IMR-90 (cell line): ENCODE measurements at regions not wholly inside any gene's neighbourhood (a gene's known extent, or its start where the extent isn't known, plus 50 kb on each side); places are given as distances from the start of the nearest gene placed in this dataset.

Experiments
- ATAC-seq: fragments of 200-7000 bp; cut with Tn5 transposase; 2 replicates; pipeline ENCODE4 v1.9.1; 2020; ENCODE audit warnings: low read depth, mild to moderate bottlenecking, moderate library complexity
- BruUV-seq: library from RNA; stranded (reverse); fragments of 400-500 nt; replicated peaks from 2 replicates; lab custom pipeline; 2021; lab: Mats Ljungman, UMichigan
- CTCF ChIA-PET: fragments of 300-600 bp; formaldehyde crosslinking; extraction: SDS; loops from one replicate; lab custom pipeline; 2021; ENCODE audit warnings: antibody characterized with exemption; lab: Yijun Ruan, JAX
- POLR2A ChIA-PET: fragments of 300-600 bp; sonication (Branson Sonifier 250); formaldehyde crosslinking; loops from one replicate; lab custom pipeline; 2022; ENCODE audit warnings: antibody characterized with exemption; ENCODE audit not compliant: unreplicated experiment; lab: Charles Lee
- DNase-seq: peaks from one replicate; pipeline ENCODE4 v3.0.0; 2013
- H2AFZ ChIP-seq: replicated peaks from 2 replicates; pipeline ENCODE3; 2013; ENCODE audit warnings: low read length, mild to moderate bottlenecking; ENCODE audit not compliant: poor library complexity
- H2AK5ac ChIP-seq: 2 replicates; pipeline ENCODE4 v1.6.1; 2013; ENCODE audit warnings: low read depth, low read length, inconsistent platforms
- H2AK9ac ChIP-seq: replicated peaks from 2 replicates; pipeline ENCODE3; 2013; ENCODE audit warnings: mild to moderate bottlenecking, low read depth, low read length, moderate library complexity; ENCODE audit not compliant: poor library complexity
- H2BK120ac ChIP-seq: 2 replicates; pipeline ENCODE4 v1.6.1; 2013; ENCODE audit warnings: low read depth, low read length, inconsistent platforms
- H2BK15ac ChIP-seq: 3 replicates; pipeline ENCODE4 v1.6.1; 2013; ENCODE audit warnings: low read depth, low read length, inconsistent platforms
- H2BK20ac ChIP-seq: 2 replicates; pipeline ENCODE4 v1.6.1; 2013; ENCODE audit warnings: low read depth, mild to moderate bottlenecking, inconsistent platforms, low read length, moderate library complexity
- H2BK5ac ChIP-seq: 2 replicates; pipeline ENCODE4 v1.6.1; 2013; ENCODE audit warnings: mild to moderate bottlenecking, low read depth, low read length, inconsistent platforms; ENCODE audit not compliant: poor library complexity, severe bottlenecking
- H3K14ac ChIP-seq: replicated peaks from 2 replicates; pipeline ENCODE4 v1.6.1; 2013; ENCODE audit warnings: low read depth, low read length, inconsistent platforms
- H3K18ac ChIP-seq: 2 replicates; pipeline ENCODE4 v1.6.1; 2013; ENCODE audit warnings: low read depth, low read length, control low read depth
- H3K23ac ChIP-seq: 2 replicates; pipeline ENCODE4 v1.6.1; 2013; ENCODE audit warnings: low read depth, low read length, inconsistent platforms
- H3K27ac ChIP-seq: 2 replicates; pipeline ENCODE4 v1.5.1; 2013; ENCODE audit warnings: mild to moderate bottlenecking, control low read depth, low read length; ENCODE audit not compliant: insufficient read depth
- H3K27me3 ChIP-seq: 2 replicates; pipeline ENCODE4 v1.6.1; 2013; ENCODE audit warnings: low read length; ENCODE audit not compliant: control insufficient read depth, insufficient read depth
- H3K36me3 ChIP-seq: 2 replicates; pipeline ENCODE4 v1.6.1; 2013; ENCODE audit warnings: low read length, mixed read lengths; ENCODE audit not compliant: control insufficient read depth, insufficient read depth
- H3K4ac ChIP-seq: 2 replicates; pipeline ENCODE4 v1.6.1; 2013; ENCODE audit warnings: low read depth, low read length, inconsistent platforms
- H3K4me1 ChIP-seq: 2 replicates; pipeline ENCODE4 v1.6.1; 2013; ENCODE audit warnings: low read length, mixed read lengths; ENCODE audit not compliant: control insufficient read depth, insufficient read depth
- H3K4me2 ChIP-seq: 2 replicates; pipeline ENCODE4 v1.6.1; 2013; ENCODE audit warnings: low read depth, mild to moderate bottlenecking, control low read depth, low read length, moderate library complexity
- H3K4me3 ChIP-seq: 2 replicates; pipeline ENCODE4 v1.5.1; 2013; ENCODE audit warnings: low read depth, mild to moderate bottlenecking, control low read depth, low read length, moderate library complexity; ENCODE audit not compliant: insufficient read depth
- H3K56ac ChIP-seq: 2 replicates; pipeline ENCODE4 v1.6.1; 2013; ENCODE audit warnings: low read length, inconsistent platforms; ENCODE audit not compliant: insufficient read depth; ENCODE audit errors: extremely low read depth
- H3K79me1 ChIP-seq, 2 experiments: 2 replicates each; pipeline ENCODE4 v1.6.1; 2013; ENCODE audit warnings: low read length in 2 of 2, inconsistent platforms in 1 of 2, low read depth in 1 of 2
- H3K9ac ChIP-seq: 2 replicates; pipeline ENCODE4 v1.6.1; 2013; ENCODE audit warnings: low read depth, low read length, control low read depth
- H3K9me1 ChIP-seq: 2 replicates; pipeline ENCODE4 v1.6.1; 2013; ENCODE audit warnings: low read length, inconsistent platforms; ENCODE audit not compliant: insufficient read depth
- H3K9me3 ChIP-seq: 2 replicates; pipeline ENCODE4 v1.6.1; 2013; ENCODE audit warnings: low read length; ENCODE audit not compliant: control insufficient read depth, insufficient read depth
- H4K20me1 ChIP-seq: 2 replicates; pipeline ENCODE4 v1.6.1; 2013; ENCODE audit warnings: low read length, inconsistent platforms; ENCODE audit not compliant: insufficient read depth
- H4K5ac ChIP-seq: 2 replicates; pipeline ENCODE4 v1.6.1; 2013; ENCODE audit warnings: mild to moderate bottlenecking, low read depth, low read length, control low read depth
- H4K8ac ChIP-seq, 2 experiments: 2 replicates each; pipeline ENCODE4 v1.6.1; 2013; ENCODE audit warnings: low read depth in 2 of 2, low read length in 2 of 2, control low read depth in 1 of 2, inconsistent platforms in 1 of 2
- H4K91ac ChIP-seq: 2 replicates; pipeline ENCODE4 v1.6.1; 2013; ENCODE audit warnings: low read depth, low read length, inconsistent platforms; ENCODE audit not compliant: insufficient read depth
- BHLHE40 ChIP-seq: fragments of 150-350 bp; IDR thresholded peaks from 2 replicates; pipeline ENCODE4 v1.6.1; 2016; ENCODE audit warnings: mild to moderate bottlenecking, low read depth, low read length
- CEBPB ChIP-seq: IDR thresholded peaks from 2 replicates; pipeline ENCODE4 v1.6.1; 2012; ENCODE audit warnings: low read depth, low read length, improper control_type of control experiment
- CHD1 ChIP-seq: IDR thresholded peaks from 2 replicates; pipeline ENCODE4 v1.6.1; 2012; ENCODE audit warnings: low read depth, low read length, improper control_type of control experiment
- CTCF ChIP-seq: conservative IDR thresholded peaks from 2 replicates; pipeline ENCODE4 v1.5.1; 2012; ENCODE audit warnings: mild to moderate bottlenecking, low read depth, low read length, improper control_type of control experiment
- ELK1 ChIP-seq: fragments of 150-350 bp; IDR thresholded peaks from 2 replicates; pipeline ENCODE4 v1.6.1; 2016; ENCODE audit warnings: low read depth, mild to moderate bottlenecking, low read length, moderate library complexity, borderline replicate concordance
- FOS ChIP-seq: fragments of 150-350 bp; IDR thresholded peaks from 2 replicates; pipeline ENCODE4 v1.6.1; 2016; ENCODE audit warnings: low read depth, low read length
- MAFK ChIP-seq: IDR thresholded peaks from 2 replicates; pipeline ENCODE4 v1.6.1; 2012; ENCODE audit warnings: low read depth, low read length, improper control_type of control experiment
- MAZ ChIP-seq: IDR thresholded peaks from 2 replicates; pipeline ENCODE4 v1.6.1; 2012; ENCODE audit warnings: low read depth, mild to moderate bottlenecking, low read length, improper control_type of control experiment, moderate library complexity, borderline replicate concordance
- MXI1 ChIP-seq: IDR thresholded peaks from 2 replicates; pipeline ENCODE4 v1.6.1; 2012; ENCODE audit warnings: low read depth, mild to moderate bottlenecking, low read length, moderate library complexity, borderline replicate concordance
- NFE2L2 ChIP-seq: fragments of 150-350 bp; IDR thresholded peaks from 2 replicates; pipeline ENCODE4 v1.6.1; 2016; ENCODE audit warnings: low read depth, mild to moderate bottlenecking, low read length
- POLR2A ChIP-seq: IDR thresholded peaks from 2 replicates; pipeline ENCODE4 v1.6.1; 2012; ENCODE audit warnings: mild to moderate bottlenecking, low read depth, low read length
- RAD21 ChIP-seq: IDR thresholded peaks from 2 replicates; pipeline ENCODE4 v1.6.1; 2012; ENCODE audit warnings: low read length, improper control_type of control experiment
- RCOR1 ChIP-seq: IDR thresholded peaks from 2 replicates; pipeline ENCODE4 v1.6.1; 2012; ENCODE audit warnings: mild to moderate bottlenecking, low read length, improper control_type of control experiment; ENCODE audit not compliant: insufficient replicate concordance
- RFX5 ChIP-seq: IDR thresholded peaks from 2 replicates; pipeline ENCODE4 v1.8.0; 2012; ENCODE audit warnings: low read depth, mild to moderate bottlenecking, low read length, moderate library complexity
- SMC3 ChIP-seq: fragments of 150-350 bp; IDR thresholded peaks from 2 replicates; pipeline ENCODE4 v1.6.1; 2016; ENCODE audit warnings: low read depth, mild to moderate bottlenecking, antibody characterized with exemption, low read length, moderate library complexity
- USF2 ChIP-seq: fragments of 150-350 bp; IDR thresholded peaks from 2 replicates; pipeline ENCODE4 v1.6.1; 2017; ENCODE audit warnings: mild to moderate bottlenecking, antibody characterized with exemption, low read length, low read depth
- WGBS, 2 experiments: methylation state at CpG; one replicate each; pipeline versions ENCODE4 v1.1.5 to v1.1.7; 2013; ENCODE audit warnings: missing lambda C conversion rate in 2 of 2; ENCODE audit not compliant: insufficient read length in 1 of 2; ENCODE audit errors: extremely low coverage in 2 of 2; 5-methylcytosine and 5-hydroxymethylcytosine counted together
- dilution Hi-C: fragments of 300-500 bp; cut with HindIII; formaldehyde crosslinking; loops from one replicate; pipeline ENCODE4 v1.14.3; 2018; ENCODE audit warnings: low sequenced_read_pairs; ENCODE audit not compliant: unreplicated experiment
- in situ Hi-C: fragments of 300-500 bp; cut with MboI; formaldehyde crosslinking; loops from 3 replicates; pipeline ENCODE4 v1.14.3; 2019; ENCODE audit warnings: low sequenced_read_pairs, inconsistent platforms, mixed read lengths
- intact Hi-C: fragments of 100-400 bp; cut with micrococcal nuclease; formaldehyde crosslinking; loops from 2 replicates; pipeline ENCODE4 v1.10.0; 2022

- H3K18ac ChIP-seq: peak overlapping the region; percentile 5; the same call in 1 of the 2 replicates
- H3K14ac ChIP-seq: 0 out of 2 replicates have a peak overlapping the region, but pooled peaks have one; percentile 80
- no peaks in the 10 kb centered on the region for H4K20me1 ChIP-seq
- WGBS, 2 experiments: 62% methylated on average over 2 of the region's 3 CpGs; no CpG with 5 or more reads in 1 of the 2 experiments
- H2BK120ac ChIP-seq: peak overlapping the region; percentile 89
- intact Hi-C loops: no loop called here
- H3K79me1 ChIP-seq: no peaks in the 10 kb centered on the region
- H3K36me3 ChIP-seq: no peaks in the 10 kb centered on the region
- TF ChIP-seq MAZ (no peak), POLR2A (no peak), ELK1 (no peak), CTCF (no peak), RAD21 (no peak), USF2 (no peak), MAFK (no peak), BHLHE40 (no peak), MXI1 (no peak), FOS (no peak), CEBPB (no peak), NFE2L2 (no peak), SMC3 (no peak), RFX5 (no peak), CHD1 (no peak), RCOR1 (no peak)
- in situ Hi-C loops: no loop called here
- BruUV-seq: no TSS peak
- H3K4me2 ChIP-seq: no peak overlapping the region
- peak overlapping the region; percentile 51; the same call in 1 of the 2 replicates for H3K23ac ChIP-seq
- no peaks in the 10 kb centered on the region for H3K27me3 ChIP-seq
- peak overlapping the region; percentile 94 for H2BK15ac ChIP-seq
- dilution Hi-C loops: no loop called here
- peak overlapping the region; percentile 77 for H3K4ac ChIP-seq
- ChIA-PET POLR2A (no interaction called here), CTCF (no interaction called here)
- no peak overlapping the region for H2AK9ac ChIP-seq
- no peak overlapping the region for H3K9ac ChIP-seq
- H3K4me3 ChIP-seq: no peak overlapping the region
- H2BK5ac ChIP-seq: no peak overlapping the region
- H3K9me3 ChIP-seq: no peaks in the 10 kb centered on the region
- H2BK20ac ChIP-seq: peak overlapping the region; percentile 94; the same call in 1 of the 2 replicates
- H4K5ac ChIP-seq: no peak overlapping the region
- H2AFZ ChIP-seq: peak overlapping the region; percentile 64
- peaks cover 5% of the 10 kb centered on the region for H3K9me1 ChIP-seq
- H3K27ac ChIP-seq: no peak overlapping the region
- ATAC-seq (no peak), DNase-seq (peak; percentile 21)
- H4K91ac ChIP-seq: peak overlapping the region; percentile 70; the same call in 1 of the 2 replicates
- H2AK5ac ChIP-seq: peak overlapping the region; percentile 74
- H3K56ac ChIP-seq: no peak overlapping the region
- H4K8ac ChIP-seq: peak overlapping the region in 1 of 2 experiments; percentile 68; a peak in 1 of 4 replicates
- H3K4me1 ChIP-seq: no peaks in the 10 kb centered on the region
Observed at GRCh38 chr5:159780246-159780645, 136.0 kb upstream of the ADRA1B start.
